HPDE6-E6E7 (cell line): ENCODE measurements at regions not wholly inside any gene's neighbourhood (a gene's known extent, or its start where the extent isn't known, plus 50 kb on each side); places are given as distances from the start of the nearest gene placed in this dataset.
A peak's percentile ranks its signal among the peaks of the same experiment; 100 is the strongest.

Experiments used
- DNase-seq: peaks from one replicate; pipeline ENCODE4 v3.0.0; 2011; ENCODE audit warnings: missing footprints; ENCODE audit errors: extremely low spot score

- DNase-seq: peak; percentile 17
These were observed 1258.8 kb upstream of the TENM4 start for GRCh38 chr11:80699406-80700177.

- DNase-seq: no peak
These were observed 1257.8 kb upstream of the TENM4 start for GRCh38 chr11:80698637-80699036.

- no peak for DNase-seq
These were observed 1253.6 kb upstream of the TENM4 start for GRCh38 chr11:80694385-80694784.

- no peak for DNase-seq
These were observed 1247.1 kb upstream of the TENM4 start for GRCh38 chr11:80687941-80688340.

GRCh38 chr11:80686889-80687288 lies 1246.1 kb upstream of the TENM4 start:
- no peak for DNase-seq

- no peak for DNase-seq
These were observed 1232.7 kb upstream of the TENM4 start for GRCh38 chr11:80673566-80673965.

GRCh38 chr11:80669620-80670019 lies 1228.8 kb upstream of the TENM4 start:
- no peak for DNase-seq

GRCh38 chr11:80668039-80668438 lies 1227.2 kb upstream of the TENM4 start:
- no peak for DNase-seq

GRCh38 chr11:80655834-80656233 lies 1215.0 kb upstream of the TENM4 start:
- no peak for DNase-seq

GRCh38 chr11:80650966-80651365 lies 1210.1 kb upstream of the TENM4 start:
- DNase-seq: no peak

GRCh38 chr11:80649186-80649585 lies 1208.4 kb upstream of the TENM4 start:
- no peak for DNase-seq

GRCh38 chr11:80638296-80638695 lies 1197.5 kb upstream of the TENM4 start:
- DNase-seq: peak; percentile 33

GRCh38 chr11:80637571-80637970 lies 1196.7 kb upstream of the TENM4 start:
- DNase-seq: no peak

GRCh38 chr11:80636999-80637398 lies 1196.2 kb upstream of the TENM4 start:
- DNase-seq: no peak

GRCh38 chr11:80635178-80635577 lies 1194.3 kb upstream of the TENM4 start:
- no peak for DNase-seq

GRCh38 chr11:80632691-80633090 lies 1191.9 kb upstream of the TENM4 start:
- no peak for DNase-seq

GRCh38 chr11:80632156-80632555 lies 1191.3 kb upstream of the TENM4 start:
- DNase-seq: no peak

GRCh38 chr11:80629466-80629865 lies 1188.6 kb upstream of the TENM4 start:
- DNase-seq: no peak

GRCh38 chr11:80627364-80627763 lies 1186.5 kb upstream of the TENM4 start:
- no peak for DNase-seq

- DNase-seq: no peak
These were observed 1185.9 kb upstream of the TENM4 start for GRCh38 chr11:80626721-80627120.

GRCh38 chr11:80625563-80625962 lies 1184.7 kb upstream of the TENM4 start:
- DNase-seq: no peak

- DNase-seq: no peak
These were observed 1181.0 kb upstream of the TENM4 start for GRCh38 chr11:80621871-80622270.

- no peak for DNase-seq
These were observed 1180.0 kb upstream of the TENM4 start for GRCh38 chr11:80620867-80621266.

GRCh38 chr11:80617156-80617555 lies 1176.3 kb upstream of the TENM4 start:
- DNase-seq: no peak
